OCI-LY7 (cell line): ENCODE measurements at regions not wholly inside any gene's neighbourhood (a gene's known extent, or its start where the extent isn't known, plus 50 kb on each side); places are given as distances from the start of the nearest gene placed in this dataset.

Source experiments
- BruUV-seq: library from RNA; stranded (reverse); fragments of 400-500 nt; replicated peaks from 2 replicates; lab custom pipeline; 2021; lab: Mats Ljungman, UMichigan
- CTCF ChIA-PET: fragments of 300-600 bp; sonication (Branson Sonifier 250); formaldehyde crosslinking; loops from one replicate; lab custom pipeline; 2022; ENCODE audit warnings: antibody characterized with exemption; ENCODE audit not compliant: unreplicated experiment; lab: Charles Lee
- POLR2A ChIA-PET: fragments of 300-600 bp; sonication (Branson Sonifier 250); formaldehyde crosslinking; loops from one replicate; lab custom pipeline; 2022; ENCODE audit warnings: antibody characterized with exemption; lab: Charles Lee
- DNase-seq: peaks from one replicate; pipeline ENCODE4 v3.0.0-alpha.2; 2015; ENCODE audit warnings: low spot score
- H2AFZ ChIP-seq: fragments of 200-600 bp; sonication (generic), shearing (Covaris generic); 2 replicates; pipeline ENCODE4 v1.6.1; 2014; ENCODE audit warnings: mild to moderate bottlenecking, antibody characterized with exemption, low read length, moderate library complexity
- H3K27ac ChIP-seq: fragments of 200-600 bp; sonication (generic); 2 replicates; pipeline ENCODE4 v1.5.1; 2014; ENCODE audit warnings: mixed run types, low read depth, mild to moderate bottlenecking, moderate library complexity, low read length, inconsistent platforms; ENCODE audit not compliant: poor library complexity, severe bottlenecking
- H3K36me3 ChIP-seq: fragments of 200-600 bp; sonication (generic); 2 replicates; pipeline ENCODE4 v1.6.1; 2014; ENCODE audit warnings: mild to moderate bottlenecking, antibody characterized with exemption, low read length, moderate library complexity, mixed read lengths; ENCODE audit not compliant: insufficient read depth
- H3K4me1 ChIP-seq: fragments of 200-600 bp; sonication (generic); 2 replicates; pipeline ENCODE4 v1.5.1; 2014; ENCODE audit warnings: mild to moderate bottlenecking, low read length; ENCODE audit not compliant: insufficient read depth, poor library complexity, severe bottlenecking
- H3K4me2 ChIP-seq: fragments of 200-600 bp; sonication (generic); 2 replicates; pipeline ENCODE4 v1.6.1; 2014; ENCODE audit warnings: mild to moderate bottlenecking, low read length
- H3K4me3 ChIP-seq: fragments of 200-600 bp; sonication (generic); 2 replicates; pipeline ENCODE4 v1.5.1; 2014; ENCODE audit warnings: mild to moderate bottlenecking, low read depth, low read length; ENCODE audit not compliant: poor library complexity, severe bottlenecking
- H3K79me2 ChIP-seq: fragments of 200-600 bp; sonication (generic); 2 replicates; pipeline ENCODE4 v1.6.1; 2016; ENCODE audit warnings: low read depth, mild to moderate bottlenecking, low read length, moderate library complexity, mixed read lengths; ENCODE audit not compliant: insufficient read depth
- H3K9me2 ChIP-seq: fragments of 200-600 bp; sonication (generic); 2 replicates; pipeline ENCODE4 v1.6.1; 2016; ENCODE audit warnings: mild to moderate bottlenecking, low read length, mixed read lengths; ENCODE audit not compliant: insufficient read depth
- H3K9me3 ChIP-seq: fragments of 200-600 bp; sonication (generic); 2 replicates; pipeline ENCODE4 v1.6.1; 2014; ENCODE audit warnings: mild to moderate bottlenecking, mixed run types, low read length, mixed read lengths
- H4K20me1 ChIP-seq: fragments of 200-600 bp; sonication (generic); 2 replicates; pipeline ENCODE4 v1.6.1; 2014; ENCODE audit warnings: mild to moderate bottlenecking, antibody characterized with exemption, low read length, moderate library complexity, mixed read lengths; ENCODE audit not compliant: insufficient read depth
- EZH2phosphoT487 ChIP-seq: fragments of 200-600 bp; sonication (generic); IDR thresholded peaks from 2 replicates; pipeline ENCODE4 v1.6.1; 2018; ENCODE audit warnings: low read depth, borderline replicate concordance, mild to moderate bottlenecking, mixed run types, antibody characterized with exemption, low read length, moderate library complexity, mixed read lengths
- intact Hi-C: fragments of 100-400 bp; cut with micrococcal nuclease; formaldehyde crosslinking; loops from one replicate; pipeline ENCODE4 v1.10.0; 2022; ENCODE audit not compliant: unreplicated experiment
- TF ChIP-seq, protein P1 (sequence below): fragments of 200-600 bp; sonication (generic); conservative IDR thresholded peaks from 2 replicates; pipeline ENCODE4 v1.5.1; 2014; ENCODE audit warnings: mild to moderate bottlenecking, antibody characterized with exemption, low read length, moderate library complexity, mixed read lengths

DNA sequence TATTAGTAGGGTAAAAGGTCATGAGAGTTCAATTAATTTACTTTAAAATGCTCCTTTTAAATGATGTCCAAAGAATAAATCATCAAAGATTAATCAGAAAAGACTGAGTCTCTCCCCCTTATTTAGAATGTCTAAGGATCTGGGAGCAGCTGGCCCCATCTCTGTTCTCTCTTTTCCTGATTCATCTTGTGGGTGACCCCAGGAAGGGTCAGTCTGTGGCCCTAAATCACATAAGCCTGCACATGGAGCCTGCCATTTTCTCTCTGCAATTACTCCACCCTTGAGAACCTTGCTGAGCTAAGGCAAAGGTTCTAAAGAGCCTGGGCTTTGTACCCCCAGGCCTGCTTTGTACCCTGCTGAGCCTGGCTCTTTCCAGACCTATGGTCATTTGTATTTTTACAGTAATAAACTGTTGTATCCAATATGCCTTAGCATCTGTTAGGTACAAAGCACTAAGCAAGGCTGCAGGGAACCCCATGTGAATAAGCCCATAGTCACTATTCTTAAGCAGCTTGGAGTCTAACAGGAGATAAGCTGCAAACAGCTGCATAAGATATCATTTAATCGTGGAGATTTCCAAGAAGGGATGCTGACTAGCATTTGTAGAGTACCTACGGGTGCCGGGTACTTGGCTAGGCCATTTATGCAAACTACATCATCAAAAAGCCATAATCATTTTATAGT, 431.0 kb upstream of the MARCKS start:
- Histone ChIP-seq H3K4me2 (no peak overlapping the region), H3K9me3 (no peaks in the 10 kb centered on the region), H3K9me2 (no peaks in the 10 kb centered on the region), H2AFZ (no peak overlapping the region), H4K20me1 (no peaks in the 10 kb centered on the region), H3K79me2 (no peaks in the 10 kb centered on the region), H3K27ac (no peak overlapping the region), H3K4me3 (no peak overlapping the region), H3K36me3 (no peaks in the 10 kb centered on the region), H3K4me1 (no peaks in the 10 kb centered on the region)
- POLR2A ChIA-PET, result interaction anchor here (0.6 to 1.0 kb wide), 3 partner anchors 11 to 80 kb away, joined by 3 to 5 read pairs (median 3); no protein-coding TSS in a partner anchor
- intact Hi-C loops, result no loop called here
- no TSS peak for BruUV-seq
- TF ChIP-seq EZH2phosphoT487, result no peak
- TF ChIP-seq, protein P1, sequence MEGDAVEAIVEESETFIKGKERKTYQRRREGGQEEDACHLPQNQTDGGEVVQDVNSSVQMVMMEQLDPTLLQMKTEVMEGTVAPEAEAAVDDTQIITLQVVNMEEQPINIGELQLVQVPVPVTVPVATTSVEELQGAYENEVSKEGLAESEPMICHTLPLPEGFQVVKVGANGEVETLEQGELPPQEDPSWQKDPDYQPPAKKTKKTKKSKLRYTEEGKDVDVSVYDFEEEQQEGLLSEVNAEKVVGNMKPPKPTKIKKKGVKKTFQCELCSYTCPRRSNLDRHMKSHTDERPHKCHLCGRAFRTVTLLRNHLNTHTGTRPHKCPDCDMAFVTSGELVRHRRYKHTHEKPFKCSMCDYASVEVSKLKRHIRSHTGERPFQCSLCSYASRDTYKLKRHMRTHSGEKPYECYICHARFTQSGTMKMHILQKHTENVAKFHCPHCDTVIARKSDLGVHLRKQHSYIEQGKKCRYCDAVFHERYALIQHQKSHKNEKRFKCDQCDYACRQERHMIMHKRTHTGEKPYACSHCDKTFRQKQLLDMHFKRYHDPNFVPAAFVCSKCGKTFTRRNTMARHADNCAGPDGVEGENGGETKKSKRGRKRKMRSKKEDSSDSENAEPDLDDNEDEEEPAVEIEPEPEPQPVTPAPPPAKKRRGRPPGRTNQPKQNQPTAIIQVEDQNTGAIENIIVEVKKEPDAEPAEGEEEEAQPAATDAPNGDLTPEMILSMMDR, result no peak
- DNase-seq, result no peak
- CTCF ChIA-PET, result no interaction called here

GRCh38 chr6:113427617-113428016, 429.5 kb upstream of the MARCKS start:
- no peaks in the 10 kb centered on the region for H3K9me2 ChIP-seq
- no peaks in the 10 kb centered on the region for H4K20me1 ChIP-seq
- H3K9me3 ChIP-seq, result no peaks in the 10 kb centered on the region
- H3K36me3 ChIP-seq, result no peaks in the 10 kb centered on the region
- POLR2A ChIA-PET, result interaction anchor here (1.1 kb wide), 1 partner anchor 9 kb away, joined by 5 read pairs; no protein-coding TSS in a partner anchor
- no peak overlapping the region for H3K4me3 ChIP-seq
- no peak overlapping the region for H3K27ac ChIP-seq
- intact Hi-C loops, result no loop called here
- H3K4me2 ChIP-seq, result no peak overlapping the region
- CTCF ChIA-PET, result no interaction called here
- H2AFZ ChIP-seq, result no peak overlapping the region
- H3K79me2 ChIP-seq, result no peaks in the 10 kb centered on the region
- no peaks in the 10 kb centered on the region for H3K4me1 ChIP-seq
- no peak for DNase-seq
- no peak for TF ChIP-seq EZH2phosphoT487
- TF ChIP-seq, protein P1, result no peak
- no TSS peak for BruUV-seq

DNA sequence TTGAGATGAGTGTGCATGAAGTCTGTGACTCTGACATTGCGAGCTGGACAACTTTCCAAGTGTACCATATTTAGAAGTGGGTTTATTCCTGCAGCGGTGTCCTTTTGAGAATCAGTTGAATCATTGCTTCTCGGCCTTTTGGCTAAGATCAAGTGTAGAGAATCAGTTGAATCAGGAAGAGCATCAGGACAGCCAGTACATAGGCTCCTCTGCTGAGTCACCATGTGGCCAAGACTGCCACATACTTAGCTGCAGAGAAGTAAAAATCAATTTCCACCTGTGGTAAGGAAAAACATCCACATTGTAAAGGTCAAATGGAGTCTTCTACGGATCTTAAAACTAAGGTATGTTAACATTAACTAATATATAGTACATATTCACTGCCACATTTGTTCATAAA, 428.4 kb upstream of the MARCKS start:
- Histone ChIP-seq H3K79me2 (no peaks in the 10 kb centered on the region), H3K4me1 (no peaks in the 10 kb centered on the region), H3K9me3 (no peaks in the 10 kb centered on the region), H3K4me2 (no peak overlapping the region), H3K36me3 (no peaks in the 10 kb centered on the region), H2AFZ (no peak overlapping the region), H3K4me3 (no peak overlapping the region), H3K9me2 (no peaks in the 10 kb centered on the region), H4K20me1 (no peaks in the 10 kb centered on the region), H3K27ac (no peak overlapping the region)
- POLR2A ChIA-PET, result interaction anchor here (0.7 kb wide), 1 partner anchor 53 kb away, joined by 3 read pairs; no protein-coding TSS in a partner anchor
- CTCF ChIA-PET, result no interaction called here
- intact Hi-C loops, result no loop called here
- TF ChIP-seq, protein P1, result no peak
- BruUV-seq, result no TSS peak
- no peak for DNase-seq
